Transverse colon (tissue), 1 donor: ENCODE measurements at regions not wholly inside any gene's neighbourhood (a gene's known extent, or its start where the extent isn't known, plus 50 kb on each side); places are given as distances from the start of the nearest gene placed in this dataset.

Source experiments
- EP300 ChIP-seq: sonication (generic); formaldehyde crosslinking; IDR thresholded peaks from one replicate; pipeline ENCODE4 v1.6.1; 2017; ENCODE audit warnings: antibody characterized with exemption, low read depth
- POLR2A ChIP-seq: fragments of 450-650 bp; IDR thresholded peaks from one replicate; pipeline ENCODE4 v1.6.1; 2016; ENCODE audit warnings: antibody characterized with exemption, mild to moderate bottlenecking, moderate library complexity

GRCh38 chr9:6152788-6153187 is 62.8 kb upstream of the IL33 start:
- no peak for TF ChIP-seq POLR2A
- TF ChIP-seq EP300, result no peak
